GM10248 (cell line): ENCODE measurements at regions not wholly inside any gene's neighbourhood (a gene's known extent, or its start where the extent isn't known, plus 50 kb on each side); places are given as distances from the start of the nearest gene placed in this dataset.
"Not testable (repeated sequence)": the region's sequence is repeated elsewhere in the genome, so short reads cannot be mapped to it uniquely, and the experiment has no call there.

Experiments
- CTCF ChIA-PET: fragments of 300-600 bp; sonication (Branson Sonifier 250); formaldehyde crosslinking; extraction: SDS; loops from one replicate; lab custom pipeline; 2021; ENCODE audit warnings: antibody characterized with exemption; lab: Yijun Ruan, JAX
- POLR2A ChIA-PET: fragments of 350-650 bp; sonication (Branson Sonifier 250); formaldehyde crosslinking; extraction: SDS; loops from one replicate; lab custom pipeline; 2020; ENCODE audit warnings: antibody characterized with exemption; lab: Yijun Ruan, JAX
- DNase-seq: peaks from one replicate; pipeline ENCODE4 v3.0.0; 2012; ENCODE audit errors: extremely low spot score
- CTCF ChIP-seq: IDR thresholded peaks from 2 replicates; pipeline ENCODE4 v1.5.1; 2012; ENCODE audit warnings: mild to moderate bottlenecking, low read depth; ENCODE audit errors: extremely low read depth, missing control alignments, control extremely low read depth

DNA sequence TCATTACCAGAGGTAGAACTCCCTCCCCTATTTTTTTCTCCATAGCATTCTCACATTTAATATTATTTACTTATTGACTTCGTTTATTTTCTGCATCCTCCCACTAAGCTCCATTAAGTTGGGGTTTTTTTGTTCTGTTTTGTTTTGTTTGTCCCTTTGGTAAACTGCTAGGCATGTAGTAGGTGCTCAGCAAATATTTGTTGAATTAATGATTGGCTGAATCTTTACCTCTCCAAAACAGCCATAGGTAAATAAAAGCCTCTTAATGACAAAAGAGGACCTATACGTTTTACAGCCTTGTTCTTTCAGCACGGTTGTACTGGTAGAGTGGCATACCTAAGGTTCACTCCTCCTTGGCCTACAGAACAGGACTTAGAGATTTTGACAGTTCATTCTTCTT lies 52.0 kb downstream of the PRORP start:
- DNase-seq, result no peak
- ChIA-PET POLR2A (no interaction called here), CTCF (no interaction called here)
- TF ChIP-seq CTCF, result no peak

GRCh38 chr14:35180179-35180578 lies 57.8 kb downstream of the PRORP start:
- no peak for TF ChIP-seq CTCF
- DNase-seq, result no peak
- CTCF ChIA-PET, result interaction anchor here (1.7 kb wide), 1 partner anchor 39 kb away, joined by 4 read pairs; no protein-coding TSS in a partner anchor
- POLR2A ChIA-PET, result no interaction called here

GRCh38 chr14:35184891-35185290 lies 62.5 kb downstream of the PRORP start:
- POLR2A ChIA-PET, DNase-seq: not testable (repeated sequence)
- CTCF ChIA-PET, result interaction anchor here (0.8 kb wide), 1 partner anchor 220 kb away, joined by 3 read pairs; the partner anchor contains the start of gene NFKBIA

- ChIA-PET POLR2A (no interaction called here), CTCF (interaction anchor here (1.1 kb wide), 1 partner anchor 40 kb away, joined by 3 read pairs; no protein-coding TSS in a partner anchor)
- DNase-seq, result no peak
- TF ChIP-seq CTCF, result no peak
Observed at GRCh38 chr14:35189422-35189821, 67.1 kb downstream of the PRORP start.

DNA sequence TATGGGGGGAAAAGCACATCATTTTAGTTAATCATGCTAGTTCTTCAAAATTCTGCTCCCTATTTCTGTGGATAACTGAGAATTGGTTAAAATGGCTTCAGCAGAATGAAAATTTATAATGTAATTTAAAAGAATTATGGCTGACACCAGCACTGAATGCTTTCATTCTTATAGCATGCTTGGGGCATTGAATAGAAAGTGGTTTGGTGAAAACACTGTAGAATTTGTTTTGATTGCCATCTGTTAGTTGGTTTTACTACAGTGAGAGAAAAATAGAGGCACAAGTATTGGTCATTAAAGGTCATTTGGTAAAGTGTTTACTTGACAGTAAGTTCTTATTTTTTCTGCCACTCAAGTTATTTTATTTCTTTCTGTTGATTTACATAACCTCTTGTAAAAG lies 70.8 kb downstream of the PRORP start:
- DNase-seq, result no peak
- ChIA-PET POLR2A (no interaction called here), CTCF (interaction anchor here (0.8 kb wide), 1 partner anchor 35 kb away, joined by 3 read pairs; no protein-coding TSS in a partner anchor)
- TF ChIP-seq CTCF, result no peak

DNA sequence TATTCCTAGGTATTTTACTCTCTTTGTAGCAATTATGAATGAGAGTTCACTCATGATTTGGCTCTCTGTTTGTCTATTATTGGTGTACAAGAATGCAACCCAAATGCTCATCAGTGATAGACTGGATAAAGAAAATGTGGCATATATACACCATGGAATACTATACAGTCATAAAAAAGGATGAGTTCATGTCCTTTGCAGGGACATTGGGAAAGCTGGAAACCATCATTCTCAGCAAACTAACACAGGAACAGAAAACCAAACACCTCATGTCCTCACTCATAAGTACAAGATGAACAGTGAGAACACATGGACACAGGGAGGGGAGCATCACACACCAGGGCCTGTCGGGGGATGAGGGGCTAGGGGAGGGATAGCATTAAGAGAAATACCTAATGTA lies 71.8 kb downstream of the PRORP start:
- POLR2A ChIA-PET, DNase-seq, CTCF ChIA-PET: not testable (repeated sequence)

- no peak for DNase-seq
- CTCF ChIA-PET, result no interaction called here
- POLR2A ChIA-PET, result no interaction called here
- TF ChIP-seq CTCF, result no peak
Observed at GRCh38 chr14:35196571-35196970, 74.2 kb downstream of the PRORP start.

- POLR2A ChIA-PET, result no interaction called here
- CTCF ChIA-PET, result no interaction called here
- DNase-seq, result no peak
- TF ChIP-seq CTCF, result no peak
Observed at GRCh38 chr14:35197015-35197414, 74.7 kb downstream of the PRORP start.
